HepG2 (cell line): ENCODE measurements at regions not wholly inside any gene's neighbourhood (a gene's known extent, or its start where the extent isn't known, plus 50 kb on each side); places are given as distances from the start of the nearest gene placed in this dataset.
"Not testable (repeated sequence)": the region's sequence is repeated elsewhere in the genome, so short reads cannot be mapped to it uniquely, and the experiment has no call there.

Experiments used
- ATAC-seq: fragments of 200-7000 bp; cut with Tn5 transposase; 3 replicates; pipeline ENCODE4 v1.9.1; 2020; ENCODE audit warnings: mild to moderate bottlenecking, moderate library complexity
- BruUV-seq: library from RNA; stranded (reverse); fragments of 400-500 nt; replicated peaks from 2 replicates; lab custom pipeline; 2021; lab: Mats Ljungman, UMichigan
- CTCF ChIA-PET: fragments of 300-600 bp; formaldehyde crosslinking; extraction: SDS; loops from one replicate; lab custom pipeline; 2021; ENCODE audit warnings: low total read pairs, inconsistent platforms, low intra/inter-chr PET ratio; lab: Yijun Ruan, JAX
- POLR2A ChIA-PET: fragments of 350-600 bp; sonication (Branson Sonifier 250); formaldehyde crosslinking; loops from one replicate; lab custom pipeline; 2020; ENCODE audit warnings: antibody characterized with exemption, inconsistent platforms; lab: Yijun Ruan, JAX
- DNase-seq: peaks from one replicate; pipeline ENCODE4 v3.0.0-alpha.2; 2015; ENCODE audit warnings: low spot score
- FAIRE-seq: peaks from 3 replicates; lab custom pipeline; 2011; peaks lifted over from hg19 to GRCh38; lab: Jason Lieb, UNC
- H2AFZ ChIP-seq: one replicate; pipeline ENCODE4 v1.6.1; 2011; ENCODE audit warnings: low read length, inconsistent platforms
- H3K27ac ChIP-seq: fragments of 300-600 bp; 3 replicates; pipeline ENCODE4 v1.8.0; 2011; ENCODE audit warnings: mixed run types, mild to moderate bottlenecking, mixed read lengths, low read length, inconsistent platforms; ENCODE audit not compliant: insufficient read depth; ENCODE audit errors: extremely low read length
- H3K27me3 ChIP-seq, 2 experiments: fragments of 200-600 bp in 1 of 2; 2 replicates in 1 of 2; 3 replicates in 1 of 2; pipeline versions ENCODE4 v1.6.0 to v1.8.0; 2011; ENCODE audit warnings: low read length in 2 of 2, mild to moderate bottlenecking in 2 of 2, moderate library complexity in 2 of 2, inconsistent platforms in 1 of 2; ENCODE audit not compliant: insufficient read depth in 2 of 2, control insufficient read depth in 1 of 2
- H3K36me3 ChIP-seq, 2 experiments: fragments of 200-600 bp in 1 of 2; replicated peaks in 1 of 2; 2 replicates in 1 of 2; 3 replicates in 1 of 2; pipeline versions ENCODE4 v1.5.1 to v1.8.0; 2011; ENCODE audit warnings: low read length in 2 of 2, inconsistent platforms in 1 of 2; ENCODE audit not compliant: insufficient read depth in 2 of 2, control insufficient read depth in 1 of 2
- H3K4me1 ChIP-seq: 2 replicates; pipeline ENCODE4 v1.5.1; 2012; ENCODE audit warnings: low read length, inconsistent platforms; ENCODE audit not compliant: insufficient read depth
- H3K4me2 ChIP-seq: 2 replicates; pipeline ENCODE4 v1.6.0; 2011; ENCODE audit warnings: low read depth, low read length, inconsistent platforms
- H3K4me3 ChIP-seq, 3 experiments: fragments of 200-600 bp in 1 of 3; sonication (generic), shearing (Covaris generic) in 1 of 3; replicated peaks in 1 of 3; 2 replicates each; pipeline ENCODE4 v1.5.1; 2011 to 2016; ENCODE audit warnings: low read length in 3 of 3, inconsistent platforms in 2 of 3, low read depth in 2 of 3, mild to moderate bottlenecking in 2 of 3, control low read depth in 1 of 3, mixed read lengths in 1 of 3; ENCODE audit not compliant: insufficient read depth in 1 of 3
- H3K79me2 ChIP-seq: one replicate; pipeline ENCODE4 v1.6.1; 2011; ENCODE audit warnings: low read length, inconsistent platforms; ENCODE audit not compliant: insufficient read depth
- H3K9ac ChIP-seq: 2 replicates; pipeline ENCODE4 v1.6.0; 2011; ENCODE audit warnings: mild to moderate bottlenecking, low read depth, low read length, inconsistent platforms; ENCODE audit not compliant: insufficient read depth
- H3K9me3 ChIP-seq: 2 replicates; pipeline ENCODE4 v1.5.1; 2012; ENCODE audit warnings: mild to moderate bottlenecking, low read length
- H4K20me1 ChIP-seq: 2 replicates; pipeline ENCODE4 v1.6.0; 2011; ENCODE audit warnings: inconsistent platforms, mild to moderate bottlenecking, low read length, moderate library complexity; ENCODE audit not compliant: insufficient read depth
- EEA1 ChIP-seq: sonication (generic); formaldehyde crosslinking; IDR thresholded peaks from 2 replicates; pipeline ENCODE4 v1.5.1; 2020; ENCODE audit warnings: mild to moderate bottlenecking, missing genetic modification reagents, borderline replicate concordance
- MAFF ChIP-seq: IDR thresholded peaks from 2 replicates; pipeline ENCODE4 v1.6.1; 2011; ENCODE audit warnings: low read depth, low read length, improper control_type of control experiment
- MAFK ChIP-seq, 2 experiments: IDR thresholded peaks in 1 of 2; conservative IDR thresholded peaks in 1 of 2; 2 replicates each; pipeline ENCODE4 v1.6.1; 2011; ENCODE audit warnings: improper control_type of control experiment in 2 of 2, low read length in 2 of 2
- PHF8 ChIP-seq: sonication (generic); formaldehyde crosslinking; IDR thresholded peaks from 2 replicates; pipeline ENCODE4 v1.5.0; 2020; ENCODE audit warnings: missing genetic modification reagents
- ZFP36 ChIP-seq: fragments of 150-350 bp; IDR thresholded peaks from 2 replicates; pipeline ENCODE4 v1.6.1; 2018; ENCODE audit warnings: borderline replicate concordance, low read length, low read depth; ENCODE audit not compliant: partially characterized antibody
- ZNF138 ChIP-seq: sonication (generic); formaldehyde crosslinking; IDR thresholded peaks from 2 replicates; pipeline ENCODE4 v1.5.0; 2020; ENCODE audit warnings: mild to moderate bottlenecking, low read depth, missing genetic modification reagents
- WGBS: methylation state at CpG from one replicate; pipeline ENCODE4 v1.1.6; 2017; ENCODE audit warnings: low lambda C conversion rate; 5-methylcytosine and 5-hydroxymethylcytosine counted together
- in situ Hi-C: cut with HindIII; loops from 2 replicates; pipeline ENCODE4 v1.10.0; 2017; ENCODE audit warnings: low pct_unique_long_range_greater_than_20kb; ENCODE audit not compliant: extremely low pct_ligation_motif_present
- intact Hi-C: fragments of 100-400 bp; cut with micrococcal nuclease; formaldehyde crosslinking; loops from one replicate; pipeline ENCODE4 v1.10.0; 2022; ENCODE audit not compliant: unreplicated experiment

DNA sequence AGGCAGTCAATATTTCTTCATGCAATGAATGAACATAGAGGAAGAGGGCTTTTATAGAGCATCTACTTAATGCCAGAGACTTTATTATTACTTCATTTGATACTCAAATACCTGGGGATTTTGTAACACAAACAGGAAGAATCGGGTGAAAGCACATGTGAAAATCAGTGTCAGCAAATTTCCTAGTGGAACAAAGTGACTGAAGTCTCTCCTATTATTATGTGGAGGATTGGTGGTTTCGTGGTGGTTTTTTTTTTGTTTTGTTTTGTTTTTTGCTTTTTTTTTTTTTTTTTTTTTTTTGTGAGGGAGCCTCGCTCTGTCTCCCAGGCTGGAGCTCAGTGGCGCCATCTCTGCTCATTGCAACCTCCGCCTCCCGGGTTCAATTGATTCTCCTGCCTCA is 207.0 kb downstream of the RRAGB start:
- no peaks in the 10 kb centered on the region for H3K36me3 ChIP-seq
- H3K27ac ChIP-seq = no peak overlapping the region
- POLR2A ChIA-PET = no interaction called here
- H3K4me3 ChIP-seq = no peak overlapping the region
- no peak for ATAC-seq
- TF ChIP-seq EEA1 (CRISPR knock-in tag) (no peak), MAFK (conservative IDR thresholded peaks at IDR 0.05 in 1 of 2, IDR thresholded peaks at IDR 0.05 in 1 of 2; ENCODE audit: low read length in 2 of 2) (peak; percentile 21 to 56; a peak in 1 of 4 replicates), MAFF (0 out of 2 replicates have a peak, but pooled peaks have one; percentile 29), ZNF138 (CRISPR knock-in tag) (no peak), ZFP36 (no peak), PHF8 (CRISPR knock-in tag) (no peak)
- TF ChIP-seq, all 625 proteins: peak for 2
- H2AFZ ChIP-seq = no peak overlapping the region
- BruUV-seq = no TSS peak
- H4K20me1 ChIP-seq = no peaks in the 10 kb centered on the region
- H3K4me1 ChIP-seq = no peaks in the 10 kb centered on the region
- intact Hi-C loops = no loop called here
- FAIRE-seq (no peak), DNase-seq (no peak)
- CTCF ChIA-PET = no interaction called here
- 35% methylated on average over 6 of the region's 6 CpGs for WGBS
- no peaks in the 10 kb centered on the region for H3K27me3 ChIP-seq
- no peaks in the 10 kb centered on the region for H3K79me2 ChIP-seq
- in situ Hi-C loops = no loop called here
- H3K4me2 ChIP-seq = no peak overlapping the region
- H3K9me3 ChIP-seq = no peaks in the 10 kb centered on the region
- H3K9ac ChIP-seq = no peak overlapping the region

DNA sequence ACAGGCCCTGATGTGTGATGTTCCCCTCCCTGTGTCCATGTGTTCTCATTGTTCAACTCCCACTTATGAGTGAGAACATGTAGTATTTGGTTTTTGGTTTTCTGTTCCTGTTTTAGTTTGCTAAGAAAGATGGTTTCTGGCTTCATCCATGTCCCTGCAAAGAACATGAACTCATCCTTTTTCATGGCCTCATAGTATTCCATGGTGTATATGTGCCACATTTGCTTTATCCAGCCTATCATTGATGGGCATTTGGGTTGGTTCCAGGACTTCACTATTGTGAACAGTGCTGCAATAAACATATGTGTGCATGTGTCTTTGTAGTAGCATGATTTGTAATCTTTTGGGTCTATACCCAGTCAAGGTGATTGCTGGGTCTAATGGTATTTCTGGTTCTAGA is 211.0 kb downstream of the RRAGB start:
- H4K20me1 ChIP-seq, ATAC-seq, POLR2A ChIA-PET, H3K9me3 ChIP-seq, CTCF ChIA-PET, intact Hi-C loops, H3K4me1 ChIP-seq, H3K4me2 ChIP-seq, DNase-seq, H3K27me3 ChIP-seq, H3K79me2 ChIP-seq, FAIRE-seq, in situ Hi-C loops, H3K36me3 ChIP-seq, H3K9ac ChIP-seq, H3K4me3 ChIP-seq, H3K27ac ChIP-seq, H2AFZ ChIP-seq, BruUV-seq: not testable (repeated sequence)
